A673 (cell line): ENCODE measurements at regions not wholly inside any gene's neighbourhood (a gene's known extent, or its start where the extent isn't known, plus 50 kb on each side); places are given as distances from the start of the nearest gene placed in this dataset.

ENCODE experiments used
- EZH2 ChIP-seq: fragments of 200-600 bp; sonication (generic); IDR thresholded peaks from 2 replicates; pipeline ENCODE4 v1.6.1; 2017; ENCODE audit warnings: borderline replicate concordance, low read depth, mild to moderate bottlenecking, mixed read lengths, antibody characterized with exemption, low read length; ENCODE audit not compliant: poor library complexity, severe bottlenecking
- TF ChIP-seq, protein P1 (sequence below): fragments of 300-800, 200-600 bp; sonication (generic); conservative IDR thresholded peaks from 2 replicates; pipeline ENCODE4 v1.5.1; 2017; ENCODE audit warnings: low read depth, mild to moderate bottlenecking, antibody characterized with exemption, low read length, moderate library complexity, mixed read lengths

GRCh38 chr1:216823731-216824130 is 100.5 kb upstream of the ESRRG start:
- TF ChIP-seq EZH2: no peak
- TF ChIP-seq, protein P1, sequence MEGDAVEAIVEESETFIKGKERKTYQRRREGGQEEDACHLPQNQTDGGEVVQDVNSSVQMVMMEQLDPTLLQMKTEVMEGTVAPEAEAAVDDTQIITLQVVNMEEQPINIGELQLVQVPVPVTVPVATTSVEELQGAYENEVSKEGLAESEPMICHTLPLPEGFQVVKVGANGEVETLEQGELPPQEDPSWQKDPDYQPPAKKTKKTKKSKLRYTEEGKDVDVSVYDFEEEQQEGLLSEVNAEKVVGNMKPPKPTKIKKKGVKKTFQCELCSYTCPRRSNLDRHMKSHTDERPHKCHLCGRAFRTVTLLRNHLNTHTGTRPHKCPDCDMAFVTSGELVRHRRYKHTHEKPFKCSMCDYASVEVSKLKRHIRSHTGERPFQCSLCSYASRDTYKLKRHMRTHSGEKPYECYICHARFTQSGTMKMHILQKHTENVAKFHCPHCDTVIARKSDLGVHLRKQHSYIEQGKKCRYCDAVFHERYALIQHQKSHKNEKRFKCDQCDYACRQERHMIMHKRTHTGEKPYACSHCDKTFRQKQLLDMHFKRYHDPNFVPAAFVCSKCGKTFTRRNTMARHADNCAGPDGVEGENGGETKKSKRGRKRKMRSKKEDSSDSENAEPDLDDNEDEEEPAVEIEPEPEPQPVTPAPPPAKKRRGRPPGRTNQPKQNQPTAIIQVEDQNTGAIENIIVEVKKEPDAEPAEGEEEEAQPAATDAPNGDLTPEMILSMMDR: no peak
